GM23338 (cell line): ENCODE measurements at regions not wholly inside any gene's neighbourhood (a gene's known extent, or its start where the extent isn't known, plus 50 kb on each side); places are given as distances from the start of the nearest gene placed in this dataset.

Experiments
- ATAC-seq: fragments of 200-7000 bp; cut with Tn5 transposase; 3 replicates; pipeline ENCODE4 v1.9.1; 2020
- DNase-seq: peaks from one replicate; pipeline ENCODE4 v3.0.0-alpha.2; 2015; ENCODE audit warnings: low spot score
- H2AFZ ChIP-seq: fragments of 200-600 bp; sonication (generic); 2 replicates; pipeline ENCODE4 v1.8.0; 2016; ENCODE audit warnings: antibody characterized with exemption, mild to moderate bottlenecking, moderate library complexity
- H3F3A ChIP-seq: fragments of 200-600 bp; sonication (generic); replicated peaks from 2 replicates; pipeline ENCODE4 v1.8.0; 2017; ENCODE audit warnings: antibody characterized with exemption, mixed run types, low read depth
- H3K27ac ChIP-seq: fragments of 200-600 bp; sonication (generic); 2 replicates; pipeline ENCODE4 v1.6.1; 2016; ENCODE audit warnings: low read depth
- H3K27me3 ChIP-seq: fragments of 200-600 bp; sonication (generic); 2 replicates; pipeline ENCODE4 v1.8.0; 2016; ENCODE audit warnings: mild to moderate bottlenecking, mixed run types, moderate library complexity; ENCODE audit not compliant: insufficient read depth
- H3K36me3 ChIP-seq: fragments of 200-600 bp; sonication (generic); 2 replicates; pipeline ENCODE4 v1.8.0; 2016; ENCODE audit warnings: mild to moderate bottlenecking; ENCODE audit not compliant: insufficient read depth
- H3K4me1 ChIP-seq: fragments of 200-600 bp; sonication (generic); 2 replicates; pipeline ENCODE4 v1.8.0; 2016; ENCODE audit warnings: mild to moderate bottlenecking, moderate library complexity; ENCODE audit not compliant: insufficient read depth
- H3K4me2 ChIP-seq: fragments of 200-600 bp; sonication (generic); 2 replicates; pipeline ENCODE4 v1.7.1; 2017; ENCODE audit warnings: mixed run types
- H3K4me3 ChIP-seq: fragments of 200-600 bp; sonication (generic); 2 replicates; pipeline ENCODE4 v1.6.1; 2016; ENCODE audit warnings: mixed run types
- H3K79me2 ChIP-seq: fragments of 200-600 bp; sonication (generic); replicated peaks from 2 replicates; pipeline ENCODE4 v1.8.0; 2017; ENCODE audit warnings: mild to moderate bottlenecking; ENCODE audit not compliant: insufficient read depth
- H3K9me2 ChIP-seq: fragments of 200-600 bp; sonication (generic); 2 replicates; pipeline ENCODE4 v1.8.0; 2017; ENCODE audit not compliant: insufficient read depth
- H4K20me1 ChIP-seq: fragments of 200-600 bp; sonication (generic); replicated peaks from 2 replicates; pipeline ENCODE4 v1.8.0; 2017; ENCODE audit warnings: mild to moderate bottlenecking; ENCODE audit not compliant: insufficient read depth
- H3K27ac Mint-ChIP-seq: 2 replicates; pipeline ENCODE4 v1.8.0; 2020; ENCODE audit warnings: inconsistent platforms, mild to moderate bottlenecking, moderate library complexity, mixed read lengths
- H3K27me3 Mint-ChIP-seq: 3 replicates; pipeline ENCODE4 v1.8.0; 2022; ENCODE audit warnings: low read depth, mild to moderate bottlenecking, moderate library complexity, mixed read lengths, inconsistent platforms; ENCODE audit not compliant: insufficient read depth, poor library complexity
- H3K36me3 Mint-ChIP-seq: 3 replicates; pipeline ENCODE4 v1.8.0; 2021; ENCODE audit warnings: low read depth, mild to moderate bottlenecking, inconsistent platforms, moderate library complexity, mixed read lengths
- H3K4me1 Mint-ChIP-seq: 3 replicates; pipeline ENCODE4 v1.8.0; 2020; ENCODE audit warnings: mild to moderate bottlenecking, inconsistent platforms, mixed read lengths
- H3K4me3 Mint-ChIP-seq: 3 replicates; pipeline ENCODE4 v1.8.0; 2021; ENCODE audit warnings: moderate library complexity, mild to moderate bottlenecking, inconsistent platforms, mixed read lengths
- H3K9me3 Mint-ChIP-seq: 3 replicates; pipeline ENCODE4 v1.8.0; 2020; ENCODE audit warnings: moderate library complexity, mild to moderate bottlenecking, inconsistent platforms, mixed read lengths
- CREB1 ChIP-seq: fragments of 250-450 bp; sonication (Bioruptor Pico); IDR thresholded peaks from 2 replicates; pipeline ENCODE4 v1.5.0; 2020; ENCODE audit warnings: low read depth, mild to moderate bottlenecking, moderate library complexity
- EZH2 ChIP-seq: fragments of 200-600 bp; sonication (generic); IDR thresholded peaks from one replicate; pipeline ENCODE4 v1.8.0; 2017; ENCODE audit warnings: antibody characterized with exemption, mild to moderate bottlenecking, low read depth; ENCODE audit not compliant: unreplicated experiment
- EZH2phosphoT487 ChIP-seq: fragments of 200-600 bp; sonication (generic); IDR thresholded peaks from one replicate; pipeline ENCODE4 v1.8.1; 2018; ENCODE audit warnings: antibody characterized with exemption; ENCODE audit not compliant: unreplicated experiment
- JUNB ChIP-seq: IDR thresholded peaks from one replicate; pipeline ENCODE4 v1.6.1; 2016; ENCODE audit warnings: antibody characterized with exemption; ENCODE audit not compliant: unreplicated experiment
- NANOG ChIP-seq: IDR thresholded peaks from 2 replicates; pipeline ENCODE4 v1.6.1; 2016; ENCODE audit warnings: antibody characterized with exemption, borderline replicate concordance
- POLR2AphosphoS5 ChIP-seq: IDR thresholded peaks from 2 replicates; pipeline ENCODE4 v1.6.1; 2016; ENCODE audit warnings: antibody characterized with exemption, low read depth
- STAT1 ChIP-seq: IDR thresholded peaks from one replicate; pipeline ENCODE4 v1.6.1; 2016; ENCODE audit warnings: antibody characterized with exemption; ENCODE audit not compliant: unreplicated experiment
- ZNF114 ChIP-seq: fragments of 250-450 bp; sonication (Bioruptor Pico); IDR thresholded peaks from 2 replicates; pipeline ENCODE4 v1.5.0; 2020; ENCODE audit warnings: mild to moderate bottlenecking, moderate library complexity
- ZNF331 ChIP-seq: fragments of 250-450 bp; sonication (Bioruptor Pico); IDR thresholded peaks from 2 replicates; pipeline ENCODE4 v1.5.0; 2020; ENCODE audit warnings: low read depth, mild to moderate bottlenecking, moderate library complexity
- TF ChIP-seq, protein P1 (sequence below): IDR thresholded peaks from 2 replicates; pipeline ENCODE4 v1.6.1; 2016; ENCODE audit warnings: antibody characterized with exemption
- TF ChIP-seq, protein P2 (sequence below), 2 experiments: fragments of 200-600 bp in 1 of 2; sonication (generic) in 1 of 2; conservative IDR thresholded peaks; 2 replicates each; pipeline versions ENCODE4 v1.5.1 to v1.6.1; 2016 to 2017; ENCODE audit warnings: antibody characterized with exemption in 2 of 2, low read depth in 2 of 2, mild to moderate bottlenecking in 2 of 2, moderate library complexity in 1 of 2
- TF ChIP-seq, protein P3 (sequence below): fragments of 250-450 bp; sonication (Bioruptor Pico); IDR thresholded peaks from 2 replicates; pipeline ENCODE4 v1.5.0; 2020; ENCODE audit warnings: mild to moderate bottlenecking, moderate library complexity

DNA sequence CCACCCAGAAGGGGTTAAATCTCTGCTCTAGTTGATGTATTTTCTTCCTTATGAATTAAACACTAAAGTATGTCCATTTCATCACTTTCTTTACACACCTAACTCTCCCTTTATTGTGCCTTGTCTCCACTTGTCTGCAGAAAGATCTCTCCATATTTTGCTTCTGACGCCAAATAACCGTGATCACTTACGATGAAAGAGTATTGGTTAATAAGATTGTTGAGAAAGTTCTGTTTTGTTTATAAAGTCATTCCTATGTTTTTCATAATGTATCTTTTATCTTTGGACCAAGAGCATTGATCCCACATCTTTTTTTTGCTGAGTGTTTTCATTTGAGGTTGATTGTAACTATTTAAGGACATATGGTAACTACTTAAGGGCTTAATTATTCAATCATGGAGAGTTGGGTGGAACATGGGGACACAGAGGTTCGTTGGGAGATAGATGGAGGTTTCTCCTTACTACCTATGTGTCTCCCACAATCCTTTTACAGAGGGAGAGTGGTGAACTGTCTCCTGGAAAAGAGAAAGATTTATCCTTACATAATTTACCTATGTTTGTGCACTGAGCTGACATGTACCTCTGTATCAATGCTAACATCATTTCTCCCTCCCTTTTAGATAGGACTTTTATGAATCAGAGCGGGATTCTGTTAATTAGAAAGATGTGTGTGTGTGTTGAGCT is 120.7 kb upstream of the SLC38A2 start:
- peaks cover 3% of the 10 kb centered on the region; the same call in 1 of the 3 replicates for H3K36me3 Mint-ChIP-seq
- Histone ChIP-seq H3K9me2 (no peaks in the 10 kb centered on the region), H3F3A (no peaks in the 10 kb centered on the region), H3K79me2 (no peaks in the 10 kb centered on the region), H3K4me3 (no peak overlapping the region), H4K20me1 (no peaks in the 10 kb centered on the region), H3K36me3 (no peaks in the 10 kb centered on the region), H3K27ac (no peak overlapping the region), H3K27me3 (no peaks in the 10 kb centered on the region), H3K4me2 (no peak overlapping the region), H2AFZ (no peak overlapping the region), H3K4me1 (peaks cover 7% of the 10 kb centered on the region)
- 0 out of 2 replicates have a peak overlapping the region, but pooled peaks have one; percentile 2 for H3K27ac Mint-ChIP-seq
- no peak for DNase-seq
- no peak overlapping the region for H3K4me3 Mint-ChIP-seq
- TF ChIP-seq STAT1: no peak
- no peak for TF ChIP-seq EZH2phosphoT487
- TF ChIP-seq CREB1 (CRISPR knock-in tag): no peak
- no peak for TF ChIP-seq JUNB
- TF ChIP-seq ZNF331 (CRISPR knock-in tag): no peak
- ATAC-seq: no peak
- H3K27me3 Mint-ChIP-seq: no peaks in the 10 kb centered on the region
- H3K9me3 Mint-ChIP-seq: no peaks in the 10 kb centered on the region
- peaks cover 24% of the 10 kb centered on the region; the same call in 2 of the 3 replicates for H3K4me1 Mint-ChIP-seq

DNA sequence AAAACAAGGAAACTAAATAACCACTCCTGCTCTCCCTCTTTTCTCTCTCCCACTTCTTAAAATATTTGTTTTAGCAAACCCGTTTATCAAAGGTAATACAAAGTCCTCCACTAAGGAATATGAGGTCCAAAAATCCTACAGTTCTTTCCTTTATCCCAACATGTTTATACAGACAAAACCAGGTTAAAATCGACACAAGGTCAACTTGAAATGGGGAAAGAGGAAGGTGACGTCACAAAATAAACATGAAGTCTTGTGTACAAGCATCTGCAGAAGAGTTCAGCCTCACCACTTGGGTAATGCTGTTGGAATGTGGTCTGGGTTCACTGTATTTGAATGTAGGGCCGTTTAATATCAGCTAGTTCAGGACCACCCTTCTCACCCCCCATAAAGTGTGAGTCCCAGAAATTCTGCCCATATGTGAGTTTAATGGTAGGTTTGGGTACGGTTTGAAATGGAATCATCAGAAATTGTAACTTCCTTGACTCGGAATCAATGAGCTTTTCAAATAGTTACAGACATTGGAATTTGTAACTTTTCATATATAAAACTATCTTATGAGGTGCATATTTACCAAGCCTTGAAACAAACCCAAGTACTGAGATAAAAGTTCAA is 120.0 kb upstream of the SLC38A2 start:
- H3K27ac Mint-ChIP-seq: no peak overlapping the region; the same call in 1 of the 2 replicates
- H3K4me1 Mint-ChIP-seq: peaks cover 24% of the 10 kb centered on the region; the same call in 2 of the 3 replicates
- Histone ChIP-seq H2AFZ (no peak overlapping the region), H3K27ac (no peak overlapping the region), H3K4me2 (no peak overlapping the region), H4K20me1 (no peaks in the 10 kb centered on the region), H3K9me2 (0 out of 2 replicates have a peak, but pooled peaks cover 3% of the 10 kb centered on the region), H3F3A (no peaks in the 10 kb centered on the region), H3K4me3 (no peak overlapping the region), H3K36me3 (no peaks in the 10 kb centered on the region), H3K79me2 (no peaks in the 10 kb centered on the region), H3K27me3 (no peaks in the 10 kb centered on the region), H3K4me1 (peaks cover 7% of the 10 kb centered on the region)
- no peak overlapping the region for H3K4me3 Mint-ChIP-seq
- H3K27me3 Mint-ChIP-seq: no peaks in the 10 kb centered on the region
- DNase-seq: no peak
- no peak for ATAC-seq
- H3K36me3 Mint-ChIP-seq: no peaks in the 10 kb centered on the region; the same call in 2 of the 3 replicates
- H3K9me3 Mint-ChIP-seq: no peaks in the 10 kb centered on the region
- TF ChIP-seq EZH2 (no peak), NANOG (no peak), STAT1 (no peak), ZNF114 (CRISPR knock-in tag) (no peak), POLR2AphosphoS5 (no peak)
- TF ChIP-seq, protein P1, sequence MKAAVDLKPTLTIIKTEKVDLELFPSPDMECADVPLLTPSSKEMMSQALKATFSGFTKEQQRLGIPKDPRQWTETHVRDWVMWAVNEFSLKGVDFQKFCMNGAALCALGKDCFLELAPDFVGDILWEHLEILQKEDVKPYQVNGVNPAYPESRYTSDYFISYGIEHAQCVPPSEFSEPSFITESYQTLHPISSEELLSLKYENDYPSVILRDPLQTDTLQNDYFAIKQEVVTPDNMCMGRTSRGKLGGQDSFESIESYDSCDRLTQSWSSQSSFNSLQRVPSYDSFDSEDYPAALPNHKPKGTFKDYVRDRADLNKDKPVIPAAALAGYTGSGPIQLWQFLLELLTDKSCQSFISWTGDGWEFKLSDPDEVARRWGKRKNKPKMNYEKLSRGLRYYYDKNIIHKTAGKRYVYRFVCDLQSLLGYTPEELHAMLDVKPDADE: no peak
- TF ChIP-seq, protein P2, sequence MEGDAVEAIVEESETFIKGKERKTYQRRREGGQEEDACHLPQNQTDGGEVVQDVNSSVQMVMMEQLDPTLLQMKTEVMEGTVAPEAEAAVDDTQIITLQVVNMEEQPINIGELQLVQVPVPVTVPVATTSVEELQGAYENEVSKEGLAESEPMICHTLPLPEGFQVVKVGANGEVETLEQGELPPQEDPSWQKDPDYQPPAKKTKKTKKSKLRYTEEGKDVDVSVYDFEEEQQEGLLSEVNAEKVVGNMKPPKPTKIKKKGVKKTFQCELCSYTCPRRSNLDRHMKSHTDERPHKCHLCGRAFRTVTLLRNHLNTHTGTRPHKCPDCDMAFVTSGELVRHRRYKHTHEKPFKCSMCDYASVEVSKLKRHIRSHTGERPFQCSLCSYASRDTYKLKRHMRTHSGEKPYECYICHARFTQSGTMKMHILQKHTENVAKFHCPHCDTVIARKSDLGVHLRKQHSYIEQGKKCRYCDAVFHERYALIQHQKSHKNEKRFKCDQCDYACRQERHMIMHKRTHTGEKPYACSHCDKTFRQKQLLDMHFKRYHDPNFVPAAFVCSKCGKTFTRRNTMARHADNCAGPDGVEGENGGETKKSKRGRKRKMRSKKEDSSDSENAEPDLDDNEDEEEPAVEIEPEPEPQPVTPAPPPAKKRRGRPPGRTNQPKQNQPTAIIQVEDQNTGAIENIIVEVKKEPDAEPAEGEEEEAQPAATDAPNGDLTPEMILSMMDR (conservative IDR thresholded peaks at IDR 0.05; ENCODE audit: low read depth in 2 of 2): no peak
- TF ChIP-seq, protein P3, sequence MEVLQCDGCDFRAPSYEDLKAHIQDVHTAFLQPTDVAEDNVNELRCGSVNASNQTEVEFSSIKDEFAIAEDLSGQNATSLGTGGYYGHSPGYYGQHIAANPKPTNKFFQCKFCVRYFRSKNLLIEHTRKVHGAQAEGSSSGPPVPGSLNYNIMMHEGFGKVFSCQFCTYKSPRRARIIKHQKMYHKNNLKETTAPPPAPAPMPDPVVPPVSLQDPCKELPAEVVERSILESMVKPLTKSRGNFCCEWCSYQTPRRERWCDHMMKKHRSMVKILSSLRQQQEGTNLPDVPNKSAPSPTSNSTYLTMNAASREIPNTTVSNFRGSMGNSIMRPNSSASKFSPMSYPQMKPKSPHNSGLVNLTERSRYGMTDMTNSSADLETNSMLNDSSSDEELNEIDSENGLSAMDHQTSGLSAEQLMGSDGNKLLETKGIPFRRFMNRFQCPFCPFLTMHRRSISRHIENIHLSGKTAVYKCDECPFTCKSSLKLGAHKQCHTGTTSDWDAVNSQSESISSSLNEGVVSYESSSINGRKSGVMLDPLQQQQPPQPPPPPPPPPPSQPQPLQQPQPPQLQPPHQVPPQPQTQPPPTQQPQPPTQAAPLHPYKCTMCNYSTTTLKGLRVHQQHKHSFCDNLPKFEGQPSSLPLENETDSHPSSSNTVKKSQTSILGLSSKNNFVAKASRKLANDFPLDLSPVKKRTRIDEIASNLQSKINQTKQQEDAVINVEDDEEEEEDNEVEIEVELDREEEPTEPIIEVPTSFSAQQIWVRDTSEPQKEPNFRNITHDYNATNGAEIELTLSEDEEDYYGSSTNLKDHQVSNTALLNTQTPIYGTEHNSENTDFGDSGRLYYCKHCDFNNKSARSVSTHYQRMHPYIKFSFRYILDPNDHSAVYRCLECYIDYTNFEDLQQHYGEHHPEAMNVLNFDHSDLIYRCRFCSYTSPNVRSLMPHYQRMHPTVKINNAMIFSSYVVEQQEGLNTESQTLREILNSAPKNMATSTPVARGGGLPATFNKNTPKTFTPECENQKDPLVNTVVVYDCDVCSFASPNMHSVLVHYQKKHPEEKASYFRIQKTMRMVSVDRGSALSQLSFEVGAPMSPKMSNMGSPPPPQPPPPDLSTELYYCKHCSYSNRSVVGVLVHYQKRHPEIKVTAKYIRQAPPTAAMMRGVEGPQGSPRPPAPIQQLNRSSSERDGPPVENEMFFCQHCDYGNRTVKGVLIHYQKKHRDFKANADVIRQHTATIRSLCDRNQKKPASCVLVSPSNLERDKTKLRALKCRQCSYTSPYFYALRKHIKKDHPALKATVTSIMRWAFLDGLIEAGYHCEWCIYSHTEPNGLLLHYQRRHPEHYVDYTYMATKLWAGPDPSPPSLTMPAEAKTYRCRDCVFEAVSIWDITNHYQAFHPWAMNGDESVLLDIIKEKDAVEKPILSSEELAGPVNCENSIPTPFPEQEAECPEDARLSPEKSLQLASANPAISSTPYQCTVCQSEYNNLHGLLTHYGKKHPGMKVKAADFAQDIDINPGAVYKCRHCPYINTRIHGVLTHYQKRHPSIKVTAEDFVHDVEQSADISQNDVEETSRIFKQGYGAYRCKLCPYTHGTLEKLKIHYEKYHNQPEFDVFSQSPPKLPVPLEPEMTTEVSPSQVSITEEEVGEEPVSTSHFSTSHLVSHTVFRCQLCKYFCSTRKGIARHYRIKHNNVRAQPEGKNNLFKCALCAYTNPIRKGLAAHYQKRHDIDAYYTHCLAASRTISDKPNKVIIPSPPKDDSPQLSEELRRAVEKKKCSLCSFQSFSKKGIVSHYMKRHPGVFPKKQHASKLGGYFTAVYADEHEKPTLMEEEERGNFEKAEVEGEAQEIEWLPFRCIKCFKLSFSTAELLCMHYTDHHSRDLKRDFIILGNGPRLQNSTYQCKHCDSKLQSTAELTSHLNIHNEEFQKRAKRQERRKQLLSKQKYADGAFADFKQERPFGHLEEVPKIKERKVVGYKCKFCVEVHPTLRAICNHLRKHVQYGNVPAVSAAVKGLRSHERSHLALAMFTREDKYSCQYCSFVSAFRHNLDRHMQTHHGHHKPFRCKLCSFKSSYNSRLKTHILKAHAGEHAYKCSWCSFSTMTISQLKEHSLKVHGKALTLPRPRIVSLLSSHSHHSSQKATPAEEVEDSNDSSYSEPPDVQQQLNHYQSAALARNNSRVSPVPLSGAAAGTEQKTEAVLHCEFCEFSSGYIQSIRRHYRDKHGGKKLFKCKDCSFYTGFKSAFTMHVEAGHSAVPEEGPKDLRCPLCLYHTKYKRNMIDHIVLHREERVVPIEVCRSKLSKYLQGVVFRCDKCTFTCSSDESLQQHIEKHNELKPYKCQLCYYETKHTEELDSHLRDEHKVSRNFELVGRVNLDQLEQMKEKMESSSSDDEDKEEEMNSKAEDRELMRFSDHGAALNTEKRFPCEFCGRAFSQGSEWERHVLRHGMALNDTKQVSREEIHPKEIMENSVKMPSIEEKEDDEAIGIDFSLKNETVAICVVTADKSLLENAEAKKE: no peak
